ENCODE measurements at regions not wholly inside any gene's neighbourhood (a gene's known extent, or its start where the extent isn't known, plus 50 kb on each side); places are given as distances from the start of the nearest gene placed in this dataset.
"Not testable (repeated sequence)": the region's sequence is repeated elsewhere in the genome, so short reads cannot be mapped to it uniquely, and the experiment has no call there.

DNA sequence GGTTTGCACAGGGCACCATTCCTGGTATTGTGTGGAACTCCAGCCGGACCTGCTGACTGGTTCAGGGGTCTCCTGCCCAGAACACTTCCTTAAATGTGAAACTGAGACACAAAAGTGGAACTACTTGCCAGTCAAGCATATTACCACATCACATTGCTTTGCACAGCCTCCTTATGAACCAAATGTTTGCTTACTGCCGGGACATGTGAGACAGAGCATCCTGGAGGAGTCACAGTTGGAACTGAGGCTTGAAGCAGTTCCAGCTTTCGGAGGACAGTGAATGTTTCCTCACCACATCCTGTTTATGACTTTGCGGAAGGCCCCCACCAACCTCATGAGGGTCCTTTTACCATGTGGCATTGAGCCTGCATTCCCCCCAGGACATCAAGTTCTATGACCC is 105.8 kb upstream of the ARHGAP42 start:
- DNase-seq (ENCODE audit: low read depth), result no peak

DNA sequence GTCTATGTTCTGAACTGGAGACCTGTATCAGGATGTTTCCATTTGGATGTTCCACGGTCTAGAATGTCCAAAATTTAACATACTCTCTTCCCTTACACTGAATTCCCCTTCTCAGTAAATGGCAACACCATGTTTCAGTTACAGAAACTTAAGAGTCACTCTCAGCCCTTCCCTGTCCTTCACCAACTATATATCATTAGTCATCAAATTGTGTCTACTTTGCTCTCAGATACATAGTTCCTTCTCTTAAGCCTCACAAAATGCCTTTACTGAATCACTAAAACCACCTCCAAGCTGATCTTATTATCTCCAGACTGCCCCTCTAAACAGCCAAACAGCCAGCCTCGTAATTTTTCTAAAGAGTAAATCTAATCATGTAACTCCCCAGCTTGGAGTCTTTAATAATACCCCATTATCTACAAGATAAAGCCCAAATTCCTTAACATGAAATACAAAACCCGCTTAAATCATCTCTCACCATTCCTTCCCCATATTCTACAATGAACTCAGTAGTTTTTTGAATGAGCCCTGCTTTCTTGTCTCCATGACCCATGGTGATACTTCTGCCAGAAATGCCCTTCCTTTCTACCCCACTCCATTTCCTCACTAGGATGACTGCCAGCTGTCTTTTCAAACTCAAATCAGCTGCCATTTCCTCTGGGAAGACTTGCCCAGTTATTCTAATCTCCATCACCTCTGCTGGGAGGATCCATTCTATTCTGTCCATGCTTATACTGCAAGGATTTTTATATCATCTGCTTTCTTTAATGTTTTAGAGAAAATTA is 102.7 kb upstream of the ARHGAP42 start:
- no peak for DNase-seq (ENCODE audit: low read depth)

DNA sequence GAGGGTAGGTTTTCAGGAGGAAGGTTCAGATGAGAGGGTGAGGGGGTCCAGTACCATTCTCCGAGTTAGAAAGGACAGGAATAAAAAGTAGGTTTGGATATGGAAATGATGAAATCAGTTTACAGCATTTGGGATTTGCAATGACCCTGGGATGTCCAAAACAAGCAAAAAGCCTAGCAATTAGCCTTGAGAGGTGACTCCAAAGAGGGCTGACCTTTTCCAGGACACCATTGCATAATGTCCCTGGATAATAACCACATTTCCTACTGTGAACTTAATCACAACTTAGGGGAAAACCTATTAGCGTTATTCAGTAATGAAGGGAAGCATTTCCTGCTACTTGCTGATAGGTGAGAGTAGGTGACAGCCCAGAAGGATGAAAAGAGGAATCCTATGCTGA is 101.4 kb upstream of the ARHGAP42 start:
- DNase-seq (ENCODE audit: low read depth), result no peak

DNA sequence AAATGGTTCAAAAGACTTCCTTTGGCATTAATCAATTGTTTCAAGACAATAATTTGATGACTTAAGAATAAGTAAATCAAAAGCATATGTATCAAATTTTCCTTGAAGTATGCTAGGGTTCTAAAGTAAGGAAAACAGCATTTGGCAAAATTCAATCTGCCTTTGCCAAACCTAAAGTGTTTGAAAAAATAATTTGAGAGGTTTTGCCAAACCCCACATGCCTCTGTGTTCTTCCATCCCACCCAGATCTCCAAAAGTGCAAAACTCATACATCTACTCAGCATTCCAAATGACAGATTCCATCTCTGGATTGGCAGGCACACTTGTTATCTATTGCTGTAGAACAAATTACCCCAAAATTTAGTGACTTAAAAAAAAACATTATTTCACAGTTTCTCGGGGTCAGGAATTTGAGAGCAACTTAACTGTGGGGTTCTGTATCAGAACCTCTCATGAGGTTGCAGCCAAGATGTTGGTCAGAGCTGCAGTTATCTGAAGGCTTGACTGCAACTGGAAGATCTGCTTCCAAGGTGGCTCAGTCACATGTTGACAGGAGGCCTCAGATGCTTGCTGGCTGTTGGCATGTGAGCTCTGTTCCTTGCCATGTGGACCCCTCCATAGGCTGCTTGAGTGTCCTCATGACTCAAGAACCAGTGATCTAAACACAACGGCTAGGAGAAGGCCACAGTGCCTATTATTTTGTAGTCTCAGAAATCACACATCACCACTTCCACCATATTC is 100.6 kb upstream of the ARHGAP42 start:
- DNase-seq (ENCODE audit: low read depth), result no peak

DNA sequence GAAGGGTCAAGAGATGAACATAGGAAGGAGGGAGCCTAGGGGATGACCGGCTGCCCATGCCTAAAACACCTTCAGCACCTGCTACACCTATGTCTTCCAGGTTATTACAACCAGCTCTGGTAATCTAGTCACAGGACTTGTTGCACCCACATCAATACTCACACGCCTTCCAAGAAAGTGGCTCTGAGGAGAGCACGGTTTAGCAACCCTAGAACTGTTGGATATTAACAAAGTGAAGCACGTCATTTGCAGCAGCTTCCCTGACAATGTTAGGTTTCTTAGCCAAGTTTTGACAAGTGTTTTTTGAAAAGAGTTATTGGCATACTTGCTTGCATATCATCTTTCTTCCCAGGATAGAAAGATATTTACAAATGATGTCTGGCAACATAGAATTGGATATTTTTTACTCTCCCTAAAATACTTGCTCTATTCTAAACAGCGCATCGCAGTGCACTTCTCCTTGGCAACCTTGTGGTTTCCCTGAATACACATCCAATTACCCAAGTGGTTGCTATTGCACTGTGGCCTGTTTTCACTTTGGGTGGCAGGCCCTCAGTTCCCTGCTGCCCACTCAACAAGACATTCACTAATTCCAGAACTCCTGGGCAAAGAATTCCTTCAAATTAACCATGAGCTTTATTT is 94.3 kb upstream of the ARHGAP42 start:
- DNase-seq (ENCODE audit: low read depth), result no peak

DNA sequence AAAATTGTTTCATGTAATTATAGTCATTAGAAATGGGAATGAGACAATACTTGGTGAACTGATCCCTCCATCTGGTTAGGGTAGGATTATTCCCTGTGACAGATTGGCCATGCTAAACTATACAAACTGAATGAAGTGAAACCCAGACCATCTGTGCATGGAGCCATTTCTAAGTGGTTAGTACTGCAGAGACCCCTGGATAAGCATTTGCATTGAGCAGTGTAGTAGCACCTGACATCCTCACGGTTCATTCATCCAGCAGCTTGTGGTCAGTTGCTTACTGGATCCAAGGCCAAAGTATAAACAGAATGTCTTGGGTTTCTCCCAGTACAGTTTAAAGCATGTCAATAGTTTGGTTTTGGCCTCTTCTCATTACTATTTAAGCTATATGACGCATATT is 93.8 kb upstream of the ARHGAP42 start:
- no peak for DNase-seq (ENCODE audit: low read depth)

DNA sequence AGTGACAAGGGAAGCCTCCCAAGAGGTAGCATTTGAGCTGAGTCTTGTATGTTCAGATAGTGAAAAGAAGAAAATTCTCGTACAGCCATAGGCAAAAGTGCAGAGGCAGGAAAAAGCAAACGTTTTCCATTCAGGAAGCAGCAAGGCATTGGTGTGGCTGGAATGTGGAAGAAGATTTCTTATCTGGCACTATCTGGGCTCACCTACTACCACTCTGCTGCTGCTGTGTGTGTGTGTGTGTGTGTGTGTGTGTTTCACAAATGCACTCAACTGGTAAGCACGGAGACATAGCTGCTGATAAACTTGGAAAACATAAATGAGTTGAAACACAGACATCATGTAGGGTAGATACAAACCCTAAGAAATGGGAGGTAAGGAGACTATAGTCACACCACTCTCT is 92.8 kb upstream of the ARHGAP42 start:
- DNase-seq (ENCODE audit: low read depth), result no peak

DNA sequence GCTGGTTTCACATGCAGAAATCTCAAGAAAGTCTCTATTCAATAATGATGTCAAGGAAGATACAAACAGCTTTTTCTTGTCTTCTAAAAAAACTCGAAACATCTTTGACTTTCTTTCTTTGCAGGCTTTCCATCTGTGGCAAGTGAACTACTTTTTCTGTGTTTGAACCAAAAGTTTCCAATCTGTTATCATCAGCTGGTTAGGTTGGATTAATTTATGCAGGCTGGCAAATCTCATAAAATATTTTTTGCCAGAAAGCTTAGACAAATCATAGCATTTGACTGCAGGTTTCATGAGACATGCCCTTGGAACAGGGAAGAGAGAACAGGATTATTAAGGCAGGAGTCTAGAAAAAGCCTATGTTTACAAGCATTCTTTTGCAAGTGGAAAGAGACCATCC is 86.1 kb upstream of the ARHGAP42 start:
- DNase-seq (ENCODE audit: low read depth), result no peak

DNA sequence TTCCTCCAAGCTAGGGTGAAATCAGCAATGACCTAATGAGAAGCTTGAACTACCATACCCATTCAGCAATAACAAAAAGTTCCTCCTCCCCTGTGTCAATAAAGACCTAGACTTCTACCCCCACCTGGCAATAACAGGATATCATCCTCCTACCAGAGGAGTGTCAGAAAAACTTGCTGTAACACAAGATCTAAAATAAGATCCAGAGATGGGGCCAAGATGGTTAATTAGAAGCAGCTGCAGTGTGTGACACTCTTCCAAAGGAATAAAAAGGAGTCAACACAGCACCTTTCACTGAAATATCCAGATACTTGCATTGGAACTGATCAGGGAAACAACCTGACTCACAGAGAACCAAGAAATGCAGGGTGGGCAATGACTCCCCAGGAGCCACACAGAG is 84.4 kb upstream of the ARHGAP42 start:
- DNase-seq (ENCODE audit: low read depth), result no peak

DNA sequence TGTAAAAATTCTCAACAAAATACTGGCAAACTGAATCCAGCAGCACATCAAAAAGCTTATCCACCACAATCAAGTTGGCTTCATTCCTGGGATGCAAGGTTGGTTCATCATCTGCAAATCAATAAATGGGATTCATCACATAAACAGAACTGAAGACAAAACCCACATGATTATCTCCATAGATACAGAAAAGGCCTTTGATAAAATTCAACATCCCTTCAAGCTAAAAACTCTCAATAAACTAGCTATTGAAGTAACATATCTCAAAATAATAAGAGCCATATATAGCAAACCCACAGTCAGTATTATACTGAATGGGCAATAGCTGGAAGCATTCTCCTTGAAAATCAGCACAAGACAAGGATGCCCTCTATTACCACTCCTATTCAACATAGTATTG is 79.3 kb upstream of the ARHGAP42 start:
- DNase-seq (ENCODE audit: low read depth), result not testable (repeated sequence)

DNA sequence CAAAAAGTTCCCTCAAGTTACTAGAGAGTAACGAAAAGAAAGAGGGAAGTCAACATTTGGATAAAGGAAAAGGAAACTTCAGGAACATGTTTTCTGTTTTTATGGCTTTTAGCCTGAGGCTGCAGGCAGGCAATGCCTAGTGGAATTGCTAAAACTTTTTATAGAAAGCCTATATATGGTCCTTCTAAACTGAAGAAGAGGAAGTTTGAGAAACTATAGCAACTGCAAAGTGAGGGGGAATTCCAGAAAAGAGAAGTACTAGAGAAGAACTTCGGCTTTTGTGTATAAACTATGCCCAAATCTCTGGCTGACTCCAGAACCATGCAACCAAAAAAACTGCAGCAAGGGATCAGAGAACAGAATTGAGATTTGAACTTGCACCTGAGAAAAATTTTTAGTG is 74.3 kb upstream of the ARHGAP42 start:
- no peak for DNase-seq (ENCODE audit: low read depth)

DNA sequence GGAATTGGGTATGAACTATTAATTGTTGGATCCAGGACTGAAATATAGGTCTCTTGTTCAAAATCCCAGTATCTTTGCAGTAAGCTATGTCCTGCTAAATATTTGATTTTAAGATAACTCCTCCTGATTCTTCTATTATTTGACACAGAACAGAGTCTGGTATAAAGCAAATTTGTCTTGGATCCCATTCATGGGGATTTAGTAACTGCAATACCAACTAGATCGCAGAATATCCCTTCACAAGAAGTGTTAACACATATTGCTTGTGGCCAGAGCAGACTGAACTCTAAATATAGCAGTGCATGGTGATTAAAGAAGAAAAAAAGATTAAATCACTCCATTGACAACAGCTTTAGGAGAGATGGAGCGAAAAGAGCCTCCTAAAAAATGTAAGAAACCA is 68.2 kb upstream of the ARHGAP42 start:
- no peak for DNase-seq (ENCODE audit: low read depth)

DNA sequence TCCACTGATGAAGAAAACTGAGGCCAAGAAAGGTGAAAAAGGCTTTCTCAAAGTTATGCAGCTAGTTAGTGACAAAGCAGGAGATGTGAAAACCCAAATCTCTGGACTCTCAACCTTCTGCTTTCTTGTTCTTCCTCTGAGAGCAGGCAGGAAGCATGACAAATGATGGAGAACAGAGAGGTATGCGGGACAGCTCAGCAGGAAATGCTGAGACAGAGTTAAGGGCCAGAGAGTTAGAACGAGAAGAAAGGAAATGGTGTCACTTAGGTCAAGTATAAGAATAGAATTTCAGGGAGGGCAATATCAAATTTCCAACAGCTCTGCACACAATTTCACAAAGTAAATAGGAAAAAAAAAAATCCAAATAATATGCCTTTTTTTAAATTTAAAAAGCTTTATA is 67.6 kb upstream of the ARHGAP42 start:
- DNase-seq (ENCODE audit: low read depth), result peak; percentile 38

DNA sequence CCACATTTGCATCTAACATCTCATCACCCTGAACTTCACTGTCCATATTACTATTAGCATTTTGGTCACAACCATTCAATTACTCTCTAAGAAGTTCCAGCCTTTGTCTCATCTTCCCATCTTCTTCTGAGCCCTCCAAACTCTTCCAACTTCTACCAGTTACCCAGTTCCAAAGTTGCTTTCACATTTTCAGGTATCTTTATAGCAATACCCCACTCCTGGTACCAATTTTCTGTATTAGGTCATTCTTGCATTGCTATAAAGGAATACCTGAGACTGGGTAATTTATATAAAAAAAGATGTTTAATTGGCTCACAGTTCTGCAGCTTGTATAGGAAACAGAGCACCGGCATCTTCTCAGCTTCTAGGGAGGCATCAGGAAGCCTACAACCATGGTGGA is 64.7 kb upstream of the ARHGAP42 start:
- DNase-seq (ENCODE audit: low read depth), result no peak

DNA sequence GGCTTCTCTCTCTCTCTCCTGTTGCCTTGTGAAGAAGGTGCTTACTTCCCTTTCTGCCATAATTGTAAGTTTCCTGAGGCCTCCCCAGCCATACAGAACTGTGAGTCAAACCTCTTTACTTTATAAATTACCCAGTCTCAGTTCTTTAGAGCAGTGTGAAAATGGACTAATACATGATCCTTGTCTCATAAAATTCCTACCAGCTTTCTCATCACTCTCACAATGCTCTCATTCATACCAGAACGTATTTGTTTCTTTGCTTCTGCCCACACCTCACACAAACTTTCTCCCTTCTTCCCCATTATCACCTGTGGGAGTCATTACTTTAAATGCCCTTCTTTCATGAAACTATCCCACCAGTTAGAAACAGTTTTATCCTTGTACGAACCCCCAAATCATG is 62.7 kb upstream of the ARHGAP42 start:
- no peak for DNase-seq (ENCODE audit: low read depth)

DNA sequence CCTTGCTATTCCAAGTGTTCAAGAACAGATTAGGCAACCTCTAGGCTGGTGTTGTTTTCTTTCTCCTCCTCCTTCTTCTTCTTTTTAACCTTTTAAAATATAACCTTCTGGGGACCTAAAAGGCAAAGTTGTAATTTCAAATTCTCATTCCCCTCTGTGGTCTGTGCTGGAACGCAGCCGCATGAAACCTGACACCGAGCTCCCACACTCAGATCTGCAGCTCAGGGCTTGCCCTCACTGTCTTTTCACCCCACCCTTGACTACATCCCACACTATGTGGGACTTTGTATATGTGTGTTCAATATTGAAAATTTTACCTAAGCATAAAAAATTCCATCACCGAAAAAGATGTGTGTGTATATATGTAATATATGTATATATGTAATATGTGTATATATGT is 62.0 kb upstream of the ARHGAP42 start:
- no peak for DNase-seq (ENCODE audit: low read depth)

DNA sequence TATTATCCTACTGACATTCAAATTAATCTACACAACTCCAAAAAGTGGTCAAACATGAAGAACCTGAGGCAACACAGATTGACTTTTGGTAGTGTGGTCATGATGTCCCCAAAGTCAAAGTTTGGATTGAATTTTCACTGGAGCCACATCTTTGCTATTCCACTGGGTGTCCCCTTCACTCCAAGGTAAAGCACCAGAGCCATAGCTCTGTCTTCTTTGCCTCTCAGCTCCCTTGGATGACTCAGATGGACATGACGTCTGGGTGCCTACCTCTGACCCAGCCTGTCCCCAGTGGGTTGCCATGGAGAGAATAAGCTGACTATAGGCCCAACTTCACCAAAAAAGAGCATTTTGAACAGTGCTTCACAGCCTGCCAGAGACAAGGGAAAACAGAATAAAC is 57.4 kb upstream of the ARHGAP42 start:
- peak; percentile 17 for DNase-seq (ENCODE audit: low read depth)

DNA sequence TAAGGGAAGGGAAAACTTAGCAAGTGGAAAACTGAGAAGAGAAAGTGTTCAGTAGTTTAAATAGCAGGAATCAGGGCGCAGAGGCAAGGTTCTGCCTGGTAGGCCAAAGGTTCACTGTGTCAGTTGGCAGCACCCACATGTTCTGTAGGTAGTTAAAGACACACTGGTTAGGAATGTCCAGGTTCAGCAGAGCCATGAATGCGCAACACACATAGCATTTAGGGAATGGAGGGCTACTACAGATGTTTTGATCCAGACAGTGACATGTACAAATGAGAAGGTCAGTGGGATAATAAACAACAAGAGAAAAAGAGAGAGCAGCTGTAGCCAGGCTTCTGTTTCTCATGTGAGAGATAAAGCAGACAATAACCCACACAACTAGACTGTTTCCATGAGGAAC is 56.2 kb upstream of the ARHGAP42 start:
- no peak for DNase-seq (ENCODE audit: low read depth)

DNA sequence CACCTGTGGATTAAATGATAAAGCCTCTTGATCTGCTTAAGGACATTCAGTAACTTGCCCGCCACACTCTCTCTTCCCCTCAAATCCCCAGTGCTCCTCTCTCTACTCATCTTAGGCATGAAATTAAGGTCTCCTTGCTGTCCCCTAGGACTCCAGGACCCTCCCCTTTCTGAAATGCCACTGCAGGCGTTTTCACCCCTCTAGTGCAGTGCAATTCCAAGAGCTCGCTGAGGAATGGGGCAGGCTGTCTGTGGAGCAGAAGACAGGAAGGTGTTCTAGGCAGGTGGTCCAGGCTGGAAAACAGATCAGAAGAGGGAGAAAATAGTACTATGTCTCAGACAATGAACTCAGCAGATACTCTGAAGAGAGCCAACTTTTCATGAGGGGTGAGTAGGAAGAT is 55.8 kb upstream of the ARHGAP42 start:
- no peak for DNase-seq (ENCODE audit: low read depth)

DNA sequence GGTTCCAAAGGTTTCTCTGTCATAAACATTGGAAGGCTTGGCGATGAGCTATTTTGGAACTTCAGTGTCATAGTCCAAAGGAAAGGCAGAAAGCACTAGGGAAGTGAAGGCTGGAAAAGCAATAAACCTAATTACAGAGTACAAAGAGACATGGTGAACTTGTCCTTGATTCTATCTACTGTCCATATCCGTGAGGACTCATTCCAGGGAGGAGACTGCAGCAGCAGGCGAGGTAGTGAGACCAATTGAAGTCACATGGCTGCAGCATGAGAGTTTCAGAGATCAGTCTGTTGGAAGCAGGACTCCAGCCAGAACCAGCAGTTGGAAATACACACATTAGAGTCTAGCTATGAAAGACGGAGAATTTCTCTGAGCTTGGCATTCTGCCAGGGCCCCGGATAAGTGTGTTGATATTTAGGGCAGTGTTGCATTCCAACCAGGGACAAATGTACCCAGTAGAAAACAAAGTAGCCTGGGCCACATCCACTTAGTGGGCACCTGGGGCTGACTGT is 54.1 kb upstream of the ARHGAP42 start:
- DNase-seq (ENCODE audit: low read depth), result peak; percentile 32

DNA sequence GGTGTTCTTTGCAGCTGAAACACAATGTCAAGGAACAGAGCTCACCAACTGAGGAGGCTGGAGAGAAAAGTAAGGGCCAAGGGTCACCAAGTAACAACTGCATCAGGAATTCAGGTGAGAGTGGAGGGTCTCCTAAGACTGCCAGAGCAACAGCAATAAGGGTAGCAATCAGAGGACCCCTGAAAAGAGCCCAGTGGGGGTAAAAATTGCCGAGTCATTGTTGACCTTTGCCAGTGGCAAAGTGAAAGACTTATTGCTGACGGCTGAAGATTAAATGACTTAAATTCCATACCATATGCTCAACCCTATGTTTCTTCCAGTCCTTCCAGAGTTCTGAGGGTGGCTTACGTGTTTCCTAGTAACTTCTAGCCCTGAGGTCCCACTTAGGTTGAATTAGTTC is 51.9 kb upstream of the ARHGAP42 start:
- DNase-seq (ENCODE audit: low read depth), result no peak

DNA sequence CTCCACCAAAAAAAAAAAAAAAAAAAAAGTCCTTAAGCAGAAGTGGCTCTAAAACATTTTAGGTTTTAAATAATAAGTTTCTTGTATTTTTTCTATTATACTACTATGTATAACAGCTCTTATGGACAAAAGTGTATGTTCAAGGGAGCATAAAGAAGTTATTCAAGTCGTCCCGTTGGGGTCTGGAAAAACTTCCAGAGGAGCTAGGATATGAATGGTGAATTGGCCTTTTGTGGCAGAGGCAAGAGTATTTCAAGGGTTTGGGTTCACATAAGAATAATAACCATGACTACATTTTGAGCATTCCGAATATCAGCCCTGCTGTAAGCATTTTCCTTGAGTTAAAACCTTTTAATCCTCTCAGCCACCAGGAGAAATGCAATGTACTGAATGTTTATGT is 50.6 kb upstream of the ARHGAP42 start:
- DNase-seq (ENCODE audit: low read depth), result no peak

All from LHCN-M2 (cell line).